Astrocyte (in vitro differentiated cells and primary cell): ENCODE measurements at regions not wholly inside any gene's neighbourhood (a gene's known extent, or its start where the extent isn't known, plus 50 kb on each side); places are given as distances from the start of the nearest gene placed in this dataset.
A peak's percentile ranks its signal among the peaks of the same experiment; 100 is the strongest.

Experiments used
- DNase-seq: peaks from one replicate; pipeline ENCODE4 v3.0.0-alpha.2; 2010; ENCODE audit warnings: low read depth
- FAIRE-seq: peaks from 2 replicates; lab custom pipeline; 2011; peaks lifted over from hg19 to GRCh38; lab: Jason Lieb, UNC
- H2AFZ ChIP-seq: 2 replicates; pipeline ENCODE4 v1.6.0; 2012; ENCODE audit warnings: low read depth, low read length, inconsistent platforms
- H3K27ac ChIP-seq: 2 replicates; pipeline ENCODE4 v1.5.1; 2011; ENCODE audit warnings: low read depth, low read length, inconsistent platforms
- H3K27me3 ChIP-seq: 2 replicates; pipeline ENCODE4 v1.6.0; 2011; ENCODE audit warnings: low read length, inconsistent platforms; ENCODE audit not compliant: insufficient read depth
- H3K36me3 ChIP-seq: 2 replicates; pipeline ENCODE4 v1.5.1; 2011; ENCODE audit warnings: low read length, inconsistent platforms; ENCODE audit not compliant: insufficient read depth
- H3K4me1 ChIP-seq: 2 replicates; pipeline ENCODE4 v1.5.1; 2011; ENCODE audit warnings: low read length, inconsistent platforms; ENCODE audit not compliant: insufficient read depth
- H3K4me2 ChIP-seq: 2 replicates; pipeline ENCODE4 v1.6.0; 2012; ENCODE audit warnings: low read length, inconsistent platforms
- H3K4me3 ChIP-seq: 2 replicates; pipeline ENCODE4 v1.5.1; 2011; ENCODE audit warnings: low read depth, mild to moderate bottlenecking, low read length, inconsistent platforms; ENCODE audit not compliant: insufficient read depth
- H3K79me2 ChIP-seq: 2 replicates; pipeline ENCODE4 v1.6.0; 2012; ENCODE audit warnings: mild to moderate bottlenecking, low read length, inconsistent platforms; ENCODE audit not compliant: insufficient read depth
- H3K9ac ChIP-seq: 2 replicates; pipeline ENCODE4 v1.6.0; 2012; ENCODE audit warnings: mild to moderate bottlenecking, low read length, inconsistent platforms
- H3K9me3 ChIP-seq: 2 replicates; pipeline ENCODE4 v1.5.1; 2012; ENCODE audit warnings: low read depth, mild to moderate bottlenecking, low read length, inconsistent platforms; ENCODE audit not compliant: insufficient read depth
- H4K20me1 ChIP-seq: 2 replicates; pipeline ENCODE4 v1.6.0; 2012; ENCODE audit warnings: low read length, inconsistent platforms; ENCODE audit not compliant: insufficient read depth
- H3K27ac Mint-ChIP-seq: one replicate; pipeline ENCODE4 v1.8.0; 2021; ENCODE audit warnings: mild to moderate bottlenecking, mixed read lengths; ENCODE audit not compliant: unreplicated experiment
- H3K27me3 Mint-ChIP-seq: one replicate; pipeline ENCODE4 v1.8.0; 2021; ENCODE audit warnings: low read depth, mixed read lengths; ENCODE audit not compliant: unreplicated experiment
- H3K36me3 Mint-ChIP-seq: one replicate; pipeline ENCODE4 v1.8.0; 2021; ENCODE audit warnings: low read depth, mixed read lengths; ENCODE audit not compliant: unreplicated experiment
- H3K4me1 Mint-ChIP-seq: one replicate; pipeline ENCODE4 v1.8.0; 2021; ENCODE audit warnings: low read depth, mixed read lengths; ENCODE audit not compliant: unreplicated experiment
- H3K4me3 Mint-ChIP-seq: one replicate; pipeline ENCODE4 v1.8.0; 2021; ENCODE audit warnings: mild to moderate bottlenecking, moderate library complexity, mixed read lengths; ENCODE audit not compliant: unreplicated experiment
- H3K9me3 Mint-ChIP-seq: one replicate; pipeline ENCODE4 v1.8.0; 2021; ENCODE audit warnings: mild to moderate bottlenecking, mixed read lengths; ENCODE audit not compliant: unreplicated experiment
- CTCF ChIP-seq: IDR thresholded peaks from 2 replicates; pipeline ENCODE4 v1.5.1; 2011; ENCODE audit warnings: low read depth, mild to moderate bottlenecking, inconsistent platforms, low read length, moderate library complexity; ENCODE audit not compliant: insufficient read depth
- EZH2 ChIP-seq: IDR thresholded peaks from 2 replicates; pipeline ENCODE4 v1.6.1; 2012; ENCODE audit warnings: mild to moderate bottlenecking, low read length, inconsistent platforms; ENCODE audit not compliant: insufficient read depth

GRCh38 chr12:19707948-19708409 is 268.7 kb downstream of the AEBP2 start:
- Mint-ChIP-seq H3K4me3 (no peak overlapping the region), H3K27me3 (no peaks in the 10 kb centered on the region)
- TF ChIP-seq EZH2 (no peak), CTCF (no peak)

GRCh38 chr12:19709889-19710288 is 270.6 kb downstream of the AEBP2 start:
- Histone ChIP-seq H3K9ac (no peak overlapping the region), H3K27ac (no peak overlapping the region), H3K4me1 (peaks cover 21% of the 10 kb centered on the region), H2AFZ (no peak overlapping the region), H3K4me2 (no peak overlapping the region), H3K4me3 (no peak overlapping the region), H4K20me1 (no peaks in the 10 kb centered on the region), H3K79me2 (no peaks in the 10 kb centered on the region), H3K9me3 (no peaks in the 10 kb centered on the region), H3K36me3 (no peaks in the 10 kb centered on the region), H3K27me3 (no peaks in the 10 kb centered on the region)
- Mint-ChIP-seq H3K36me3 (no peaks in the 10 kb centered on the region), H3K27ac (no peak overlapping the region), H3K9me3 (peaks cover 12% of the 10 kb centered on the region), H3K4me1 (peaks cover 25% of the 10 kb centered on the region), H3K27me3 (no peaks in the 10 kb centered on the region), H3K4me3 (no peak overlapping the region)
- FAIRE-seq (no peak), DNase-seq (peak; percentile 53)
- TF ChIP-seq CTCF (no peak), EZH2 (no peak)

More at GRCh38 chr12:19707948-19708409, 268.7 kb downstream of the AEBP2 start:
- H3K36me3 Mint-ChIP-seq: no peaks in the 10 kb centered on the region
- no peak overlapping the region for H3K27ac Mint-ChIP-seq
- Histone ChIP-seq H3K4me1 (peaks cover 21% of the 10 kb centered on the region), H3K27me3 (no peaks in the 10 kb centered on the region), H2AFZ (no peak overlapping the region), H3K4me2 (no peak overlapping the region), H3K79me2 (no peaks in the 10 kb centered on the region), H4K20me1 (no peaks in the 10 kb centered on the region), H3K4me3 (no peak overlapping the region), H3K27ac (no peak overlapping the region), H3K36me3 (no peaks in the 10 kb centered on the region), H3K9ac (no peak overlapping the region), H3K9me3 (no peaks in the 10 kb centered on the region)
- H3K9me3 Mint-ChIP-seq: peaks cover 12% of the 10 kb centered on the region
- FAIRE-seq (peak; percentile 47), DNase-seq (peak; percentile 52)
- peaks cover 30% of the 10 kb centered on the region for H3K4me1 Mint-ChIP-seq
